HepG2 (cell line): ENCODE measurements at regions not wholly inside any gene's neighbourhood (a gene's known extent, or its start where the extent isn't known, plus 50 kb on each side); places are given as distances from the start of the nearest gene placed in this dataset.

Experiments used
- ARID4A ChIP-seq: sonication (generic); formaldehyde crosslinking; IDR thresholded peaks from 2 replicates; pipeline ENCODE4 v1.5.0; 2020; ENCODE audit warnings: mild to moderate bottlenecking, missing genetic modification reagents, borderline replicate concordance
- PHB2 ChIP-seq: fragments of 450-650 bp; IDR thresholded peaks from 2 replicates; pipeline ENCODE4 v1.6.1; 2018; ENCODE audit not compliant: partially characterized antibody
- POGZ ChIP-seq: sonication (generic); formaldehyde crosslinking; IDR thresholded peaks from 2 replicates; pipeline ENCODE4 v1.4.0; 2020; ENCODE audit warnings: mild to moderate bottlenecking, missing genetic modification reagents
- POLR2AphosphoS5 ChIP-seq: IDR thresholded peaks from 2 replicates; pipeline ENCODE4 v1.6.1; 2012; ENCODE audit warnings: low read depth, low read length
- ZBTB46 ChIP-seq: sonication (generic); formaldehyde crosslinking; IDR thresholded peaks from 2 replicates; pipeline ENCODE4 v1.4.0; 2020; ENCODE audit warnings: mild to moderate bottlenecking, missing genetic modification reagents, borderline replicate concordance
- ZNF343 ChIP-seq: sonication (generic); formaldehyde crosslinking; IDR thresholded peaks from 2 replicates; pipeline ENCODE4 v1.4.0; 2020; ENCODE audit warnings: mild to moderate bottlenecking, missing genetic modification reagents

GRCh38 chr9:87824886-87825285, 57.8 kb upstream of the SPATA31E1 start:
- TF ChIP-seq ARID4A (CRISPR knock-in tag) (no peak), POLR2AphosphoS5 (no peak), PHB2 (no peak), POGZ (no peak), ZBTB46 (CRISPR knock-in tag) (no peak), ZNF343 (no peak)
